Right hindlimb (tissue), 1 donor: ENCODE measurements at regions not wholly inside any gene's neighbourhood (a gene's known extent, or its start where the extent isn't known, plus 50 kb on each side); places are given as distances from the start of the nearest gene placed in this dataset.
"Not testable (repeated sequence)": the region's sequence is repeated elsewhere in the genome, so short reads cannot be mapped to it uniquely, and the experiment has no call there.

Experiments used
- DNase-seq: peaks from one replicate; pipeline ENCODE4 v3.0.0-alpha.2; 2018

- DNase-seq: no peak
These were observed 215.9 kb downstream of the RNF152 start for GRCh38 chr18:61676773-61677434.

GRCh38 chr18:61669320-61669719 is 223.5 kb downstream of the RNF152 start:
- DNase-seq: no peak

GRCh38 chr18:61666876-61667590 is 225.8 kb downstream of the RNF152 start:
- DNase-seq: no peak

DNA sequence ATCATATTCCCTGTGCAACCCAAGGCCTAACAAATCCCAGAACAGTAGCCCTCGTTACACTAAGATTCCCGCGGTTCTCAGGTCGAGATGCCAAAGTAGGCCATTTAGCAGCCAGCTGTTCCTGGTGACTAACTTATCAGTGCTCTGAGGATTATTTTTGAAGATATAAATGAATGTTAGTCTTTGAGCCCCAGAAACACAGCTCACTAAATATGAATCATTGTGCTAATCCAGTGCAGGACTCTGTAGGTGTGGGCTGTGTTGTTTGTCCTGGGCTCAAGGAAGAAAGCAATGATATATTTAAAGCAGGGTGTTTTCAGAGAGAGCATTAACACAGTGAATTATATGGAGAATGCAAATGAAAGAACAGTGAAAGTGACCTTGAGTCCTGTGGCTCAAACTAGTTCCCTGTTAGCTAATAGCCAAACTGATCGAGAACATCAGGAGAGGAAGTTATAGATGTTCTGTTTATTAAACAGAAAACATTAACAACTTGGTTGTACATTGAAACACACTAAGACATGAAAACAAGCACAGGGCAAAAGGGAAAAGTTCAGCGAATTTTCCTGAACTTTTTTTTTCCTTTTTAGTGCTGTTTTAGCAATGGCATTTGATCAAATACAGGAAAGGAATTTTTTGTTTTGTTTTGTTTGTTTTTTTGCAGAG is 228.3 kb downstream of the RNF152 start:
- no peak for DNase-seq

DNA sequence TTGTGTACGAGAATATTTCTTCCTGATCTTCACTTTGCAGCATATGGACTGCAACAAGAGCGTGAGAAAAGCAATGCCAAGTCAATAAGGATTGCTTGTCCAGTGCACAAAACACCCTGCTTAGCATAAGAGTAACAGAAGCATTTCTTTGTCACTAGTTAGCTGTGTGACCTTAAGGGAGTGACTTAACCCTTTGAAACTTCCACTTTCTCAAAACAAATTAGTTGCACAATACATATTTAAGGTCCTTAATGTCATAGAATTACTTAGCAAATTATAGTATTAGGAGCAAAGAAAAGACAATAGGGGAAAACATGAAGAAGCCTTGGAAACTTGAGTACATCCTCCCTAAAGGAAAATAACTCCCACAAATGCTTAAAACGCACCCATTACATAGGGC is 230.1 kb downstream of the RNF152 start:
- no peak for DNase-seq

DNA sequence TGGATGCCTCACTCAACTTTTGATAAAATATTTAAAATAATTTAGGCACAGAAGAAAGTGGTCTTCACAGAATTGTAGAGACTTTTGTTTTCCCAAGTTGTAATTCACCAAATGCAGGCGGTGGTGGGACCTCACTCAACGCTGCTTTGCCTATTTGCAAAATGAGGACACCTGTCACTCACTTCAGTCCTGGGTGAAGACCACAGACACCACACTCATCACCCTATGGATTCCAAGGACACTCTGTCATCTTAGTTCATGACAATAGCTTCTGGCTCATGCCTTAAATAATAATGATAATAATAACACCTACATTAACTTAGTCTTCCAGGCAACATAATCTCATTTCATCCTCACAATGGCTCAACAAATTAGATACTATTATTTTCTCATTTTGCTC is 234.4 kb downstream of the RNF152 start:
- no peak for DNase-seq

- DNase-seq: no peak
These were observed 235.6 kb downstream of the RNF152 start for GRCh38 chr18:61657066-61657732.

- no peak for DNase-seq
These were observed 237.2 kb downstream of the RNF152 start for GRCh38 chr18:61655630-61656029.

GRCh38 chr18:61653823-61654551 is 238.8 kb downstream of the RNF152 start:
- DNase-seq: no peak

GRCh38 chr18:61651880-61652268 is 240.9 kb downstream of the RNF152 start:
- no peak for DNase-seq

DNA sequence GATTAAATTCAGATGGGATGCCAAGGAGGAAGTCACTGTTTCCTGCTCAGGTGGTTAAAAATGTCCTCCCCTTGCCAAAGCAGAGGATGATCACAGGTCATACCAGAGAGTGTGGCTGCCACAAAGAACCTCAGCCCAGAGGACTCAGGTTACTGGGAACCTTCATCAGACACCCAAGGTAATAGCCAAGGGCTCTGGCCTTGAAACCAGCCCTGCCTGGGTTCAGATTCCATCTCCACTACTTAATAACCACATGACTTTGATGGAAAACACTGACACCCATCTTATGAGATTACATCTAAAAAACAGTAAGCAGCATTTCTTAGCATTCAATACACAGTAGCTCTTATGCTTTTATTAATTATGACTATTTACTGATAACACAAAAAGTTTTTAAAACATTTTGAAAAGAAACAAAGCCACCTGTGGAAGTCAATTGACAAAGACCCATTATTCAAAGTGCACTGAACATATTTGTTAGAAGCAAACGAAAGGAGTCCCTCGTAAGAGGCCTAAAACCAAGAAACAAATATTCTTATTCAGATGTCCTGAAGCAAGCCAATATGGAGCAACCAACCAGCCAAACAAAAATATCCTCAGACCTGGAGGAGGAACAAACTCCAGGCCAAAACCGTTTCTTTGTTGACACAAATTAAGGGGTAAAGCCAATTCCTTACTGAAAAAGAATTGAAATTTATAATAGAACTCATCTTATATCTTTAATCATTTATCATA is 241.5 kb downstream of the RNF152 start:
- DNase-seq: no peak

DNA sequence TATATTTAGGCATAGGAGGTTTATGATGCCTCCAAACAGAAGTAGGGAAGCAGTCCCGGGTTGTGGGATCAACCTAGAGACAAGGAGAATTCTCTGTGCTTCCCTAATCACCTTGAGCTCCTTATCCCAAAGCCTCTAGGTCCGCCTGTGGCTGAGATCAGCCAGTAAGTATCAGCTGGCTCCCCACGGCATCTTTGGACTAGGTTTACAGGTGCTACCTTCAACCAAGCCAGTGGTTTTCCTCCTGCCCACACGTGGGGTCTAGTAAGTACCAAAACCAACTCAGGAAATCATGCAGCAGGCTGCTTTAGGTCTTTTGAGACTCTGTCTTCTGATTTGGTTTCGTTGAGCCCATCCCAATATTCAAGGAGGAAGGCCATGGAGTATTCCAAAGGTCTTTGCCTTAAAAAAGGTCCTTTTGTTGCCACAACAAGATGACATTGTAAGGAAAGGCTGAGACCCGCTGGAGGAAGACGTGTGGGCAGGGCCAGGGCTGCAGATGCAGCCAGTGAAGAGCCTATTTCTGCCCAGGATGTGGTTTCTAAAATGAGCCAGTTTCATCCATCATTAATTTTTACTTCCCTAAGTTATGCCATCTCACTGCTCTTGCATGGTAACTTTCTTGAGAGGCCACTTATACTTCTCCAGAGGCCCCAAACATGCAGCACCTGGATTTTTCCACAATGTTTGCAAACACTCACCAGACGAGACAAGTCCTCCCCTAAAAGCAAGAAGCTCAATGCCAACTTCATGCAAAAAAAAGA is 248.7 kb downstream of the RNF152 start:
- no peak for DNase-seq

- DNase-seq: no peak
These were observed 252.9 kb downstream of the RNF152 start for GRCh38 chr18:61639886-61640285.

DNA sequence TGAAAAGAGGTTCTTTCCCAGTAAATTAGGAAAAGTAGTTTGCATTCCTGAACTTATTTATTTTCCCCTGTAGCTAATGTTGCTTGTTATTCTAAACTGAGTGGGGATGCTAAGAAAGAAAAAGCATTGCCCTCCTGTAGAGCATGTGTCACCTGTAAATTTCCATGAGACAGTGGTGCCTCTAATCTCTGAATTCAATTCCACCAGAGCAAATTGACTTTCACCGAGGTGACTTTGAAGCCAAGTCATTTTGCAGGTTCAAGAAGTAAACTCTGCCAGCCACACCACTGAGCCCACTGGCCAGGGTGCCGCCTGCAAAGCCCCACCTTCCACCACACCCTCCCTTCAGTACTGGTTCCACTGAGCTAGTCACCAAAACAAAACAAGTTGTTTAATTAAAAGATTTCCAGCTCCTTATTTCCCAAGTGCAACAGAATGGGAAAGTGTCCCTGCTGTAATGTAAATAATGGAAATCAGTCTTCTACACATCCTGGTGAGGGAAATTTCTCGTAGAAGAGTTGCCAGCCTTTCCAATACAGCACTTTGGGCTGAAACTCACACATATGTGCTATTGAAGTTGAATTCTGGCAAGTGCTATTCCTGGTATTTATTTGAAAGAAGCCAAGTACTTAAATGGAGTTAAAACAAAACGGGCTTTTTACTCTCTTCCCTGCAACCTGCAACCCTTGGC is 254.8 kb downstream of the RNF152 start:
- DNase-seq: no peak

DNA sequence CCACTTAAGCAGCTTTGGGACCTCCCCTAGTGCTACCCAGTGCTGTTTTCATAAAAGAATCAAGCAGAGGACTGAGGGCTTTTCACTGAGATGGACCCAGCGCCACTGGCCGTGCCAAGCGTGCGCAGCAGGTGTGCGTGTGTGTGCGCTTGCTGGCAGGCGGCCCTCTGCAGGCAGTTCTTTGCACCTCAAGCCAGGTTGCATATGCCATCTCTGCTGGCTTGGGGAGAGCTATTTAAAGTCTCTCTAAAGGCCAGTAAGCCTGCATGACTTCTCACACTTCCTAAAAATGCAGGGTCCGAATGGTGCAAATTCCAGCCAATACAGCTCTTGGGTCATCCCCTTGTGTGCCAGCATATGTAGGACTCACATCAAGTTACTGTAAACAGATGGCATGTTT is 255.5 kb downstream of the RNF152 start:
- DNase-seq: no peak

DNA sequence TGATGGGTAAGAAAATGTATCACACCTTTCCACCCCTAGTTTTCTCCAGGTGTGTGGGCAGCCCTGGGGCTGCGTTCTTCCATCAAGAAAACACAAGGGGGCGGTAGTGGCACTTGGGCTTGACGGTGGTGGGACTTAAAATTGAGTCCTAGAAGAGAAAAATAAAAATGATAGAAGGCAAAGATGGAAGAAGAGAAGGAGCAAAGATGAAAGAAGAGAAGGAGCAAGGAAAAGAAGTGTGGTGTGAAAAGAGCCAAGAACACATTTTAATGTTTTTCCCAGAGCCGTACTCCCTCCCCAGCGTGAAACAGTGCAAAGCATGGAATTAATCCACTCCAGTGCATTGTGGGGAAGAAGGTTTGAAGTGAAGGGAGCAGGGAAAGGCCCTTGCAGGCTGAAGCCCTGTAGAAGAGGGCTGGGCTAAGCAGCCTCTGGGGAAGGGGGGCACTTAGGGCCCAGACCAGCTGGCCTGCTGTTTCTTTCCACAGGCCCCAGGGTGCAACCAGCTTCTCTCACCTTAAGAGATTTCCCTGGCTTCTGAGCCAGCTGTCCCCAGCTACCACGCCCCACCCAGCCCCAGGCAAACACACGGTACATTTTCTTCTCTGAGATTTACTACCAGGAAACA is 256.8 kb downstream of the RNF152 start:
- DNase-seq: peak; percentile 39

DNA sequence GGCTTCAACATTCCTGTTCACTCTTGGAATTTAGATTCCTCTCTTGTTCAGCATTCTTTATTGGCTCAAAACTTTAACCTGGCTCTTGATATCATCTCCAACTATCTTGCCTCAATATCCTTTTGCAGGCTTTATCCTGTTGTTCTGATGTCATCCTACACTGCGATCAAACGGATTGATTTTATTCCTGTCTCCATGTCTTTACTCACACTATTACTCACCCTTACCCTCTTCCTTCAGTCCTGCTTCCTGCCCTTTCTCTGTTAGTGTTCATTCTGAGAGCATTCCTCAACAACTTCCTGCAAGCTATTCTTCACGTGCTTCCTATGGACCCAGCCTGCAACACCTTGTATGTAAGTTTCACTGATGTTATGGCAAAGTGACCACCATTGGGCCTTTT is 264.7 kb downstream of the RNF152 start:
- no peak for DNase-seq

- DNase-seq: not testable (repeated sequence)
These were observed 268.2 kb downstream of the RNF152 start for GRCh38 chr18:61624631-61625030.

- no peak for DNase-seq
These were observed 273.0 kb downstream of the RNF152 start for GRCh38 chr18:61619783-61620182.

- DNase-seq: no peak
These were observed 274.0 kb downstream of the RNF152 start for GRCh38 chr18:61618816-61619215.
